ENCODE measurements at regions not wholly inside any gene's neighbourhood (a gene's known extent, or its start where the extent isn't known, plus 50 kb on each side); places are given as distances from the start of the nearest gene placed in this dataset.

DNA sequence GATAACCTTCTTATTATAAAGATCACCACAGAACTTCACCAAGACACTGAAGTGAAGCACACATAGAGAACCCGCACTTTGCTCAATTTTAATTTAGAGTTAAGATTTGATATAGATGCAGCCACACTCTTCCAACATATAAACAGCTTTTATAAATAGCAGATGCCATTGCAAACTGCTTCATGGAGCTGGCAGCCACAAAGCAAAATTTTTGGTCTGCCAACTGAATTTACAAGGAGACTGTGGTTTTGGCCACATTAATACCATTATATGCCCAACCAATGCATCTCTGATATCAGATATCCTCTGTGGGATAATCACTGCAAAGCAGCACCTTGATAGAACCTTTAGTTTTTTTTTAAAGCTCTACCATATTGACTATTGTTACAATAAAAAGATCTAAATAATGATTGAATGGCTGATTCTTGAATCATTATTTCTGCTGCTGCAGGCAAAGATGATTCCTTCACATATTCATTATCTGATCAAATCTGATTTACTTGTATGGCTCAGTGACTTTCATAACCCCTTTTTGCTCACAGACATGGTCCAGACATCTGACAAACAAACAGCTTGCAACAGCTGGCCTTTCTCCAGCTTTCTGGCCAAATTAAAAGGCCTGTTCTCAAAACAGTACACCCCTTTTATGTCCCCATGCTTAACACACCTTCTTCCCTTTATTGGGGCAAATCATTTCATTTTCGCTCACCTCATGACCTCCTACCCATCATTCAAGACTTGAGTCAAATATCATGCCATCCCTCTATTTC lies 88.4 kb downstream of the METTL4 start:
- Histone ChIP-seq H3K4me1 (no peaks in the 10 kb centered on the region), H3K9me3 (no peaks in the 10 kb centered on the region), H3K36me3 (no peaks in the 10 kb centered on the region), H3K27me3 (no peaks in the 10 kb centered on the region), H3K4me3 (no peak overlapping the region), H3K27ac (no peak overlapping the region)
- TF ChIP-seq CTCF (IDR thresholded peaks at IDR 0.05) (no peak), POLR2A (IDR thresholded peaks at IDR 0.05) (no peak)
- intact Hi-C loops (cut with DNase I): no loop called here
- no peak for DNase-seq
- ATAC-seq: no peak
- 85% methylated on average over 2 of the region's 2 CpGs for WGBS (ENCODE audit: insufficient coverage, low coverage, low lambda C conversion rate, missing lambda C conversion rate)

DNA sequence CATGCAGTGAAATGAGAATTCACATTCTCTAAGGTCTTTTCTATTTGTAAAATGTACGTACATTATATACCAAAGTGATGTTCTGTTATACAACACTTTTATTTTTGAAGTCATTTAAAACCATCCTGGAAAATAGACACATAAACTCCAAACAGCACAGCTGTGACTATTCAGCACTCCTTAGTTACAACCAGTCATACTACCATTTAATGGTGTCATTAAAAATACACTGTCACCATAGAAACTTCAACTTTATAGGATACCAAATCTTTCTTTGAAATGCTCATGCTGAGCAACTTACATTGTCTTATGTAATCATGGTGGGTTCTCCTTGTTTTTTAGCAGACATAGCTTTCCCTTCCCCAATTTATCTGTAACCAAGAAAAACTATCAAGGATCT lies 85.3 kb downstream of the METTL4 start:
- DNase-seq: no peak
- 92% methylated on average over 1 of the region's 1 CpG for WGBS (ENCODE audit: insufficient coverage, low coverage, low lambda C conversion rate, missing lambda C conversion rate)
- no peak overlapping the region for H3K27ac ChIP-seq
- no peak for TF ChIP-seq CTCF (IDR thresholded peaks at IDR 0.05)
- no peak for TF ChIP-seq POLR2A (IDR thresholded peaks at IDR 0.05)
- no peaks in the 10 kb centered on the region for H3K4me1 ChIP-seq
- no peaks in the 10 kb centered on the region for H3K36me3 ChIP-seq
- H3K4me3 ChIP-seq: no peak overlapping the region
- intact Hi-C loops (cut with DNase I): no loop called here
- H3K27me3 ChIP-seq: no peaks in the 10 kb centered on the region
- ATAC-seq: no peak
- no peaks in the 10 kb centered on the region for H3K9me3 ChIP-seq

DNA sequence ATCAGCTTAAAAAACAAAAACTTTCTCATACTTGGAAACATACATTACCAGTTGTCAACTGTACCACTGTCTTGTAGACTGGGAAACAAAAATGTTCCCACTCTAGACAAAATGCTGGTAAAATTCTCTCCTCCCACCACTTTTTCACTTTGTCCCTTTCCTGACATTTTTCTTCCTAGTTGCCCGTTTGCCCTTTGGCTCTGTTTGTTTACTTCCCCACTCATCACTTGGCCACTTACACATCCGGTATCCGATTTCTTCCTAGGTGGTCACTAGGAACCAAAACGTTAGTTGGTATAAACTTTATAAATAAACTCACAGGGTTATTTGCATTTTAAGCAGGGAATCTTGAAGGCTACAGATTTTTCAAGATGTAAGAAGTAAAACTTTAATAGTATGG lies 84.9 kb downstream of the METTL4 start:
- no peak overlapping the region for H3K4me3 ChIP-seq
- no peaks in the 10 kb centered on the region for H3K9me3 ChIP-seq
- no peak for DNase-seq
- TF ChIP-seq CTCF (IDR thresholded peaks at IDR 0.05) (no peak), POLR2A (IDR thresholded peaks at IDR 0.05) (no peak)
- H3K27me3 ChIP-seq: no peaks in the 10 kb centered on the region
- no peaks in the 10 kb centered on the region for H3K36me3 ChIP-seq
- 7% methylated on average over 4 of the region's 4 CpGs for WGBS (ENCODE audit: insufficient coverage, low coverage, low lambda C conversion rate, missing lambda C conversion rate)
- intact Hi-C loops (cut with DNase I): no loop called here
- no peak overlapping the region for H3K27ac ChIP-seq
- no peak for ATAC-seq
- H3K4me1 ChIP-seq: no peaks in the 10 kb centered on the region

Small RNA genes lying in the stretch of these regions (small RNA-seq; reads per million reads assigned to genes)
- gene AP005119.1: 0 reads per million in 2 experiments
- gene COX6CP3: 0 reads per million in 2 experiments
- 0 reads per million in 2 experiments for gene RN7SKP72

Data from right lobe of liver (tissue), 6 donors.